ENCODE measurements at regions not wholly inside any gene's neighbourhood (a gene's known extent, or its start where the extent isn't known, plus 50 kb on each side); places are given as distances from the start of the nearest gene placed in this dataset.

GRCh38 chr6:140314682-140315081, 940.2 kb upstream of the CITED2 start:
- Mint-ChIP-seq H3K27me3 (ENCODE audit: insufficient read depth, unreplicated experiment) (no peaks in the 10 kb centered on the region), H3K27ac (ENCODE audit: low read depth, unreplicated experiment) (no peak overlapping the region), H3K9me3 (ENCODE audit: unreplicated experiment) (peaks cover 8% of the 10 kb centered on the region), H3K36me3 (ENCODE audit: insufficient read depth, unreplicated experiment) (no peaks in the 10 kb centered on the region), H3K4me3 (ENCODE audit: unreplicated experiment) (no peak overlapping the region), H3K4me1 (ENCODE audit: insufficient read depth, unreplicated experiment) (no peaks in the 10 kb centered on the region)
- no peak for TF ChIP-seq CTCF (IDR thresholded peaks at IDR 0.05; ENCODE audit: unreplicated experiment)
- ChIA-PET CTCF (no interaction called here), POLR2A (no interaction called here)
- intact Hi-C loops (cut with micrococcal nuclease): no loop called here
- no TSS peak for BruUV-seq (replicated peaks)
- DNase-seq (ENCODE audit: unreplicated experiment): no peak

GRCh38 chr6:140311146-140311545, 936.7 kb upstream of the CITED2 start:
- ChIA-PET POLR2A (no interaction called here), CTCF (no interaction called here)
- TF ChIP-seq CTCF (IDR thresholded peaks at IDR 0.05; ENCODE audit: unreplicated experiment): no peak
- Mint-ChIP-seq H3K4me3 (ENCODE audit: unreplicated experiment) (no peak overlapping the region), H3K27me3 (ENCODE audit: insufficient read depth, unreplicated experiment) (no peaks in the 10 kb centered on the region), H3K27ac (ENCODE audit: low read depth, unreplicated experiment) (no peak overlapping the region), H3K4me1 (ENCODE audit: insufficient read depth, unreplicated experiment) (no peaks in the 10 kb centered on the region), H3K36me3 (ENCODE audit: insufficient read depth, unreplicated experiment) (no peaks in the 10 kb centered on the region), H3K9me3 (ENCODE audit: unreplicated experiment) (peaks cover 8% of the 10 kb centered on the region)
- intact Hi-C loops (cut with micrococcal nuclease): no loop called here
- DNase-seq (ENCODE audit: unreplicated experiment): no peak
- no TSS peak for BruUV-seq (replicated peaks)

GRCh38 chr6:140303218-140303949, 928.9 kb upstream of the CITED2 start:
- Mint-ChIP-seq H3K27ac (ENCODE audit: low read depth, unreplicated experiment) (no peak overlapping the region), H3K36me3 (ENCODE audit: insufficient read depth, unreplicated experiment) (peaks cover 5% of the 10 kb centered on the region), H3K27me3 (ENCODE audit: insufficient read depth, unreplicated experiment) (no peaks in the 10 kb centered on the region), H3K4me3 (ENCODE audit: unreplicated experiment) (no peak overlapping the region), H3K4me1 (ENCODE audit: insufficient read depth, unreplicated experiment) (no peaks in the 10 kb centered on the region), H3K9me3 (ENCODE audit: unreplicated experiment) (no peaks in the 10 kb centered on the region)
- ChIA-PET POLR2A (no interaction called here), CTCF (no interaction called here)
- TF ChIP-seq CTCF (IDR thresholded peaks at IDR 0.05; ENCODE audit: unreplicated experiment): no peak
- intact Hi-C loops (cut with micrococcal nuclease): no loop called here
- no peak for DNase-seq (ENCODE audit: unreplicated experiment)
- BruUV-seq (replicated peaks): no TSS peak

- H3K9me3 Mint-ChIP-seq (ENCODE audit: unreplicated experiment): peaks cover 7% of the 10 kb centered on the region
- no peak for DNase-seq (ENCODE audit: unreplicated experiment)
- H3K4me3 Mint-ChIP-seq (ENCODE audit: unreplicated experiment): no peak overlapping the region
- intact Hi-C loops (cut with micrococcal nuclease): no loop called here
- no peaks in the 10 kb centered on the region for H3K27me3 Mint-ChIP-seq (ENCODE audit: insufficient read depth, unreplicated experiment)
- no TSS peak for BruUV-seq (replicated peaks)
- no peak overlapping the region for H3K27ac Mint-ChIP-seq (ENCODE audit: low read depth, unreplicated experiment)
- no peaks in the 10 kb centered on the region for H3K4me1 Mint-ChIP-seq (ENCODE audit: insufficient read depth, unreplicated experiment)
- TF ChIP-seq CTCF (IDR thresholded peaks at IDR 0.05; ENCODE audit: unreplicated experiment): no peak
- peaks cover 5% of the 10 kb centered on the region for H3K36me3 Mint-ChIP-seq (ENCODE audit: insufficient read depth, unreplicated experiment)
- ChIA-PET POLR2A (interaction anchor here (1.0 kb wide), 1 partner anchor 925 kb away, joined by 10 read pairs; the partner anchor contains the start of gene CITED2), CTCF (interaction anchor here (0.6 kb wide), 1 partner anchor 177 kb away, joined by 4 read pairs; no protein-coding TSS in a partner anchor)
Observed at GRCh38 chr6:140300331-140300730, 925.9 kb upstream of the CITED2 start.

Measured in MCF 10A (cell line).